Liver (tissue), 3 donors: ENCODE measurements at regions not wholly inside any gene's neighbourhood (a gene's known extent, or its start where the extent isn't known, plus 50 kb on each side); places are given as distances from the start of the nearest gene placed in this dataset.

Source experiments
- ATF3 ChIP-seq: IDR thresholded peaks from 2 replicates; pipeline ENCODE4 v1.6.1; 2016; ENCODE audit warnings: antibody characterized with exemption
- CTCF ChIP-seq: fragments of 150-350 bp; IDR thresholded peaks from 2 replicates; pipeline ENCODE4 v1.5.1; 2017; ENCODE audit warnings: improper control_type of control experiment, low read depth, low read length; ENCODE audit not compliant: missing input control
- FOXA1 ChIP-seq: IDR thresholded peaks from 2 replicates; pipeline ENCODE4 v1.6.1; 2016; ENCODE audit warnings: antibody characterized with exemption
- GABPA ChIP-seq, 2 donors: IDR thresholded peaks in 1 of 2; conservative IDR thresholded peaks in 1 of 2; 2 replicates each; pipeline ENCODE4 v1.6.1; 2016; ENCODE audit warnings: antibody characterized with exemption in 2 of 2, mild to moderate bottlenecking in 1 of 2, moderate library complexity in 1 of 2
- HNF4A ChIP-seq, 2 donors: conservative IDR thresholded peaks; 2 replicates each; pipeline ENCODE4 v1.6.1; 2016; ENCODE audit warnings: antibody characterized with exemption in 2 of 2, mild to moderate bottlenecking in 2 of 2
- RAD21 ChIP-seq, 2 donors: IDR thresholded peaks; 2 replicates each; pipeline ENCODE4 v1.6.1; 2016; ENCODE audit warnings: antibody characterized with exemption in 2 of 2, mild to moderate bottlenecking in 2 of 2
- REST ChIP-seq: IDR thresholded peaks from 2 replicates; pipeline ENCODE4 v1.6.1; 2016; ENCODE audit warnings: antibody characterized with exemption, mild to moderate bottlenecking
- RXRA ChIP-seq, 2 donors: IDR thresholded peaks; 2 replicates each; pipeline ENCODE4 v1.6.1; 2017 to 2018; ENCODE audit warnings: antibody characterized with exemption in 2 of 2, mild to moderate bottlenecking in 1 of 2
- SP1 ChIP-seq: IDR thresholded peaks from 2 replicates; pipeline ENCODE4 v1.6.1; 2018; ENCODE audit warnings: antibody characterized with exemption, mild to moderate bottlenecking
- TAF1 ChIP-seq: conservative IDR thresholded peaks from 2 replicates; pipeline ENCODE4 v1.6.1; 2016; ENCODE audit warnings: antibody characterized with exemption, mild to moderate bottlenecking
- YY1 ChIP-seq: IDR thresholded peaks from 2 replicates; pipeline ENCODE4 v1.6.1; 2016; ENCODE audit warnings: antibody characterized with exemption, mild to moderate bottlenecking
- TF ChIP-seq, protein P1 (sequence below): IDR thresholded peaks from 2 replicates; pipeline ENCODE4 v1.6.1; 2016; ENCODE audit warnings: antibody characterized with exemption
- donor health status: healthy.
- donor health status: healthy.

DNA sequence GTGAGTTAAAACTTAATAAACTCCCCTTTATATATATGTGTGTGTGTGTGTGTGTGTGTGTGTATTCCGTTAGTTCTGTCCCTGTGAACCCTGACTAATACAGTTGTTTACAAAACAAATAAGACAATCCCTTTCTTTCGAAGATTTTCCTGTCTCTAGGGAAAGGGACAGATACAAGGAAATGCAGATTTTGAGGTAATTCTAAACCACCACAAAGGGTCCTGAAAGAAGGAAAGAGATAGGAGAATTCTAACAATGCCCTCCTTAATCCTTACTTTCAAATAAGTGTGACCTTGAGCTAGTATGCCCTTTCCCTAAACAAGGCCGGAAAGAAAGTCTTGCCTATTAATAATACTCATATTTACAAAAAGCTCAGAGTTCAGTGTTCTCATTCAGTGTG lies 164.8 kb upstream of the COL11A1 start:
- TF ChIP-seq, protein P1, sequence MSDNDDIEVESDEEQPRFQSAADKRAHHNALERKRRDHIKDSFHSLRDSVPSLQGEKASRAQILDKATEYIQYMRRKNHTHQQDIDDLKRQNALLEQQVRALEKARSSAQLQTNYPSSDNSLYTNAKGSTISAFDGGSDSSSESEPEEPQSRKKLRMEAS = no peak
- TF ChIP-seq CTCF (no peak), REST (no peak), YY1 (no peak), RXRA (IDR thresholded peaks at IDR 0.05) (no peak), TAF1 (no peak), GABPA (IDR thresholded peaks at IDR 0.05 in 1 of 2, conservative IDR thresholded peaks at IDR 0.05 in 1 of 2) (no peak), FOXA1 (no peak), RAD21 (IDR thresholded peaks at IDR 0.05) (no peak), ATF3 (no peak), HNF4A (conservative IDR thresholded peaks at IDR 0.05) (no peak), SP1 (no peak)
